Left renal cortex interstitium (tissue), 4 donors: ENCODE measurements at regions not wholly inside any gene's neighbourhood (a gene's known extent, or its start where the extent isn't known, plus 50 kb on each side); places are given as distances from the start of the nearest gene placed in this dataset.
"Not testable (repeated sequence)": the region's sequence is repeated elsewhere in the genome, so short reads cannot be mapped to it uniquely, and the experiment has no call there.

ENCODE experiments used
- DNase-seq, 4 donors: peaks; one replicate each; pipeline ENCODE4 v3.0.0-alpha.2; 2013; ENCODE audit warnings: low read depth in 4 of 4, low spot score in 2 of 4, missing footprints in 1 of 4

- not testable (repeated sequence) for DNase-seq
Observed at GRCh38 chr4:86413426-86413825, 53.6 kb upstream of the MAPK10 start.

DNA sequence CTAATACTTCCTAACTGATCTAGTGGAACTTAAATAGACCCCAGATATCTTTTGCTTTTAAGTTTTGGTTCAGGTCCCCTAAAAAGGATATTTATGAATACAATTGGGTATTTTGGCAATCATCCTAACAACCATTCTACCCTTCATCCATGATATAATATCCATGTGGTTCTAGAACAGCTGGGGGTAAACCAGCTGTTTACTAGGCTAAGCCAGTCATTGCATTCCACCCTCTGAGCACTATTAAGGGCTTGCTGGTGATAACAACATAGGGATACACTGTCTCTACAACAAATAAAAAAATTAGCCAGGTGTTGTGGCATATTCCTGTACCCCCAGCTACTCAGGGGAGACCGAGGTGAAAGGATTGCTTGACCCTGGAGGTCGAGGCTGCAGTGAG lies 54.8 kb upstream of the MAPK10 start:
- no peak for DNase-seq

DNA sequence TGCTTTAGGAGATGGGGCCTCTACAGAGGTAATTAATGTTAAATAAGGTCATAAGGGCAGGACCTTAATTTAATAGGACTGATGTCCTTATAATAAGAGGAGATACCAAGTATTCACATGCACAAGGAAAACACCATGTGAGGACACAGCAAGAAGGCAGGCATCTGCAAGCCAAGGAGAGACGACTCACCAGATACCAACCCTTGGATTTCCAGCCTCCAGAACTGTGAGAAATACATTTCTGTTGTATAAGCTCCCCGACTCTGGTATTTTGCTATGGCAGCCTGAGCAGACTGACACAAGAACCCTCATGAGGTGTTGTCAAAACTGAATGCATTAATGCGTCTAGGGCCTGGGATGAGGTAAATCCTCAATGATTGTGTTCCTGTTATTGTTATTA lies 56.2 kb upstream of the MAPK10 start:
- DNase-seq: no peak

- no peak for DNase-seq
Observed at GRCh38 chr4:86421461-86421860, 61.6 kb upstream of the MAPK10 start.

GRCh38 chr4:86431543-86432116 lies 71.8 kb upstream of the MAPK10 start:
- no peak for DNase-seq

- no peak for DNase-seq
Observed at GRCh38 chr4:86432559-86433134, 72.8 kb upstream of the MAPK10 start.

GRCh38 chr4:86439293-86439692 lies 79.4 kb upstream of the MAPK10 start:
- DNase-seq: no peak

- no peak for DNase-seq
Observed at GRCh38 chr4:86441175-86441936, 81.5 kb upstream of the MAPK10 start.

DNA sequence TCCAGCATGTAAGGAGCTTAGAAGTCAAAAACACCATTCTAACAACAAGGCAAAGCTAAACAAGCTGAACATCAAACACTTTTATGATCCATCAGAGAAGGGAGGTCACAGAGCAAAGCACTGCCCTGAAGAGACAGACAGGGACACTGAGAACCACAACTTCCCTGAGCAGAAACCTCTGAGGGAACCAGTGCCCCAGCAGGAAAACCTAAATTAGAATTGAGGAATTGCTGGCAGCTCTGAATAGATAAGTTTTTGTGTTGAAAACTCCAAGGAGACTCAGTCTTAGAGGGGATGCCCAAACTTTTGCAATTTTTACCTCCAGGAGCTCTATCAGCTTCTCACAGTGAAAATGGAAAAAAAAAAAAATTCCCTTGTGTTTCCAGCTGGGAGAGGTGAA lies 83.0 kb upstream of the MAPK10 start:
- DNase-seq: no peak

DNA sequence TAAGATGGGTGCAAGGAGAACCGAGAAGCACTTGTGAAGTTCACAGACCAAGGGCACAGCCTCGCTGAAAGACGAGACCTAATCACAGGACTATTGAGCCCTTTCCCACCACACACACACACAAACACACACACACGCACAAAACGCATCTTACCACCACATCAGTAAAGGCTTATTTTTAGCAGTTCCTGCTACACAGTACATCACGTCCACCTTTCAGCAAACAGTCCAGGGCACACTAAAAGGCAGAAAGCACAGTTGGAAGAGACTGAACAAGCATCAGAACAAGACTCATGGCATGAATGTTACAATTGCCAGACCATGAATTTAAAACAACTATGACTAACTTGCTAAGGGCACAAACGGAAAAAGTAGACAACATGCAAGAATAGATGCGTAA lies 83.6 kb upstream of the MAPK10 start:
- no peak for DNase-seq

DNA sequence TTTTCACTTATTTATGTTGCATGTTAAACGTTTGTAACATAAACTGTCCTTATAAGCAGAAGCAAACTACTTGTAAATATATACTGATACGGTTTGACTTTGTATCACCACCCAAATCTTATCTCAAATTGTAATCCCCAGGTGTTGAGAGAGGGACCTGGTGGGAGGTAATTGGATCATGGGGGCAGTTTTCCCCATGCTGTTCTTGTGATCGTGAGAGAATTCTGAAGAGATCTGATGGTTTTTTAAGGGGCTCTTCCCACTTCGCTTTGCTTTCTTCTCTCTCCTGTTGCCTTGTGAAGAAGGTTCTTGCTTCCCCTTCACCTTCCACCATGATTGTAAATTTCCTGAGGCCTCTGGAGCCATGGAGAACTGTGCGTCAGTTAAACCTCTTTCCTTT lies 87.1 kb upstream of the MAPK10 start:
- no peak for DNase-seq

DNA sequence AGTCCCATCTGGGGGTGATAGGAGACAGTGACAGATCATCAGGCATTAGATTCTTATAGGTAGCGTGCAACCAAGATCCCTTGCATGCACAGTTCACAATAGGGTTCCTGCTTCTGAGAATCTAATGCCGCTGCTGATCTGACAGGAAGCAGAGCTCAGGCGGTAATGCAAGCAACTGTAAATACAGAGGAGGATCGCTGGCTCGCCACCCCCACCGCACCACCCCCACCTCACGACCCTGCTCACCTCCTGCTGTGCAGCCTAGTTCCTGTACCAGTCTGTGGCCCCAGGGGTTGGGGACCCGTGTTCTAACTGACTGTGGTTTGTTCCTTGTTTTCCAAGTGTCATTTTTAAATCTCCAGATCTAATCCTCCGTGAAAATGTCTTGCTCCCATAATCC lies 89.0 kb upstream of the MAPK10 start:
- no peak for DNase-seq

DNA sequence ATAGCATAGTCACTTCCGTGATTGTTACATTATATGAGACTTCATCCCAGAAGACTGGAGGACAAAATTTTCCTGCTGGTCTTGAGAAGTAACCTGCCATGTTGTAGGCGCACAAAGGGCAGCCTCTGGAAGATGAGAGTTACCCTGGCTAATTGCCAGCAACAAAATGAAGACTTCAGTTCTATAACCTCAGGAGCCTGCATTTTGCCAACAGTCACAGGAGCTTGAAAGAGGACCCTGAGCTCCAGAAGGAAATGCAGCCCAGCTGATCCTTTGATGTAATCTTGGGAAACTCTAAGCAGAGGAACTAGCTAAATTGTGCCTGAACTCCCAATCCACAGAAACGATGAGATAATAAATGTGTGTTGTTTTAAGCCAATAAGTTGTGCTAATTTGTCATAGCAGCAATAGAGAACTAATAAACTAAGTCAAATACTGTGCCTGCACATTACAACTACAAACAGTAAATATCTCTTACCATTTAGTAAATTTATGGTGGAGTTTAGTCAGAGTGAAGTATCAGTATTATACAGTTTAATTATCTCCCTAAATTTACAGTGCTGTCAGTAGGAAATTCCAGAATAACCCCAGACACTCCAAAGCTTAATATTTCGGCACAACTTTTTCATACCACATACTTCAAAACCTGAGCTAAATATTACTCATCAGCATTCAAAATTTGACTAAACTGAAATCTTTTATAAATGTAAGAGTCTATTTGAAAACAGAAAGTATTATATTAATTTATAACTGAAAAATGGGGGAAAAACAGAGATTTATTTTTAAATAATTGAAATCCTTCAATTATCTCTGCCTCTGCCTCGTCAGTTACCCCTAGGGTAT lies 90.1 kb upstream of the MAPK10 start:
- DNase-seq: no peak

- no peak for DNase-seq
Observed at GRCh38 chr4:86450861-86451260, 91.0 kb upstream of the MAPK10 start.

GRCh38 chr4:86451560-86452330 lies 91.9 kb upstream of the MAPK10 start:
- DNase-seq: peak in 1 of 4 donors; percentile 14

DNA sequence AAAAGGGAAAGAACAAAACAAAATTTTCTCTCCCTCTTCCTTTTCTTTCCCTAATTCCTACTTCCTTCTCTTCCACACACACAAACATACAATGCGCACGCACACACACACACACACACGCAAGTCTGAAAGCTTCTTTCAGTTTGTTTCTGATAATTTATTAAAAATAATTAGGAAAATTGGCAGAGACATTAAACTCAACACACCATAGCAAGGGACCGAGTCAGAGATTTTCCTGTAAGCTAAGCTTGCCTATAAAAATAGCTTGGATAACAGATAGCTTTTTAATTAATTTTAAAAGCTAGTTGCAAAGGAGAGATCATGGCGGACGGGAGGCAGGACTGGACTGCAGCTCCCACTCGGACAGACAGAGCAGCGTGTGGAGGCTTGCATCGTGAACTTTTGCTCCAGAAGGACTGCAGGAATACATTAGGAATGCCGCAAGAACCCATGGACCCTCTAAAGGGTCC lies 92.6 kb upstream of the MAPK10 start:
- peak; percentile 22 to 59 (median 42) for DNase-seq

DNA sequence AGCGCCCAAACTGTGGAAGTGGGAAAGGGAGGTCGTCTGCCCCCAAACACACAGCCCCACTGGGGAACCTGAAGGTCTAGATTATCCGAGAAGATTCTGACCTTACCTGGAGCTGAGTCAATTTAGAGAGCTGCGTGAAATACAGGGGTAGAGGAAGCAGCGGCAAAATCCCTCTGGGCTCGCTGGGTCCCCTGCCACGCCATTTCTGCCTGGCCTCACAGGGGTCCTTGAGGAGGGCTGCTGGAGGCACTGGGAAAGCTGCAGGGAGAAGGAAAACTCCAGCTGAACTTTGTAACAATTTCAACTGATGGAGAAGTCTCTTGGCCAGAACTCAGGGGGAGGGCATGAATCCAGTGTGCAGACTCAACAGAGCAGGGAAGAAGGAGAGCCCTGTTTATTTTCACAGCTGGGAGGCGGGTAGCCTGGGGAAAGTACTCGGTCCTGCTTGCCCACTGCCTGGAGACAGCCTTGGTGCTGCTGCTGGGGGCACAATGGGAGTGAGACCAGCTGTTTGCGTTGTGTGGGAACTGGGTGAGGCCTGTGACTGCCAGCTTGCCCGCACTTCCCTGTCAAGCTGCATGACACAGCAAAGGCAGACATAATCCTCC lies 93.2 kb upstream of the MAPK10 start:
- DNase-seq: peak; percentile 42 to 68 (median 58)

GRCh38 chr4:86453611-86454072 lies 93.8 kb upstream of the MAPK10 start:
- DNase-seq: not testable (repeated sequence)

- DNase-seq: no peak
Observed at GRCh38 chr4:86461849-86462248, 102.0 kb upstream of the MAPK10 start.
